Pancreas (tissue), 10 donors: ENCODE measurements at regions not wholly inside any gene's neighbourhood (a gene's known extent, or its start where the extent isn't known, plus 50 kb on each side); places are given as distances from the start of the nearest gene placed in this dataset.

Source experiments
- ATAC-seq, 4 donors: fragments of 200-7000 bp; cut with Tn5 transposase; one replicate each; pipeline versions ENCODE4 v1.8.0 to v1.9.1; 2020; ENCODE audit warnings: mild to moderate bottlenecking in 4 of 4, moderate library complexity in 4 of 4
- DNase-seq, 6 donors: peaks; one replicate each; pipeline ENCODE4 v3.0.0-alpha.2; 2020
- FAIRE-seq: peaks from 2 replicates; lab custom pipeline; 2012; peaks lifted over from hg19 to GRCh38; lab: Jason Lieb, UNC
- H3K27ac ChIP-seq, 4 donors: fragments of 200-600 bp; sonication (generic); 1 replicate in 3 of 4; 2 replicates in 1 of 4; pipeline versions ENCODE4 v1.5.0 to v1.8.0; 2020
- H3K27me3 ChIP-seq, 4 donors: fragments of 200-600 bp; one replicate each; pipeline ENCODE4 v1.8.0; 2021
- H3K36me3 ChIP-seq, 3 donors: fragments of 200-600 bp; sonication (generic) in 1 of 3; one replicate each; pipeline versions ENCODE4 v1.5.0 to v1.8.0; 2020 to 2021
- H3K4me1 ChIP-seq, 3 donors: fragments of 200-600 bp; one replicate each; pipeline ENCODE4 v1.8.0; 2021
- H3K4me3 ChIP-seq, 4 donors: fragments of 200-600 bp; sonication (generic) in 2 of 4; one replicate each; pipeline versions ENCODE4 v1.5.0 to v1.8.0; 2020 to 2021
- H3K9me3 ChIP-seq, 4 donors: fragments of 200-600 bp; one replicate each; pipeline ENCODE4 v1.8.0; 2021
- WGBS, 2 donors: extraction: QIAGEN DNeasy Blood & Tissue Kit; methylation state at CpG; one replicate each; pipeline ENCODE4 v1.1.7; 2013; 5-methylcytosine and 5-hydroxymethylcytosine counted together
- intact Hi-C, 3 donors: fragments of 100-400 bp; cut with DNase I; formaldehyde crosslinking; loops; one replicate each; pipeline versions ENCODE4 v1.11.1 to v1.14.2; 2022
- TF ChIP-seq, protein P1 (sequence below), 4 donors: fragments of 200-600 bp; sonication (generic) in 3 of 4; IDR thresholded peaks; one replicate each; pipeline versions ENCODE4 v1.5.0 to v1.8.0; 2021; ENCODE audit warnings: antibody characterized with exemption in 4 of 4
- donor health status: healthy with polysubstance abuse.
- donor health status: DM: no; HTN: no; CAD: no; lungs with moderate emphysema.
- donor health status: DM: no; HTN: no; CAD: no.
- donor health status: control.
- donor health status: control.
- donor health status: Bipolar disorder and iron deficiency.
- donor health status: DM: yes; HTN: yes; CAD: no.
- donor health status: DM: no; HTN: no; CAD: no.
- donor health status: DM: no; HTN: no; CAD: no.
- donor health status: DM: yes; HTN: yes; CAD: no.

DNA sequence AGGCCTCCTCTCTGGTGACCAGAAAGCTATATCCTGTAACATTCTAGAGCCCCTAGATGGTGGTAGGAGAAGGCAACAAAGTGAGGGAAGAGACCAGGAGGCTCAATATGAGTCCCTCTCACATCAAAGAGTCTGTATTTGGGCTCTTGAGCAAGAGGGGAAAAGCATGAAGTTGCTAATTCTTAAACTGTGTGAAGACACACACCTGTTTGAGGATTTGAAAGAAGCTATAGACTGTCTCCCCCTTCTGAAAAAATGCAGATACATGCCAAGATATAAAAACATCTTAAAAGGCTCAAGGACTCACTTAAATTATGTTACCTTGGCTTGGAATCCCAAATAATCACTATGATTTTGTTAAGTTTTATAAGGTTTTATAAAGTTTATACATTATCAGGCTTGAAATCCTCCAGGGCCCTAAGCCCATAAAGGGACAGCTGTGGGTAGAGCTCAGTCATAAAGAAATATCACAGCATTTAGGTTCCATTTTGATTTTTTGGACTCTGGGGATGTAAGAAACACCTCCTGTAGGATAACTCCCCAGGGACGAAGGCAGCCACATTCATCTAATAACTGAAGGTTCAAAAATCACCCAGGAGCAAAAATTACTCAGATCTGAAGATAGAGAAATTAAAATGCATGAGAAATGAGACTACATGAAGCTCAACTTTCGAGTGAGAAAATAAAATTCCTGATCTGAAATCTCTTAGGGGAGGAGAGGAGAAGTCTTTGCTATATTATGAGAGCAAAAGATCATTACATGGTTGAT, 136.1 kb upstream of the LGALSL start:
- no peak overlapping the region for H3K27ac ChIP-seq
- intact Hi-C loops = no loop called here
- no peak for FAIRE-seq
- no peaks in the 10 kb centered on the region for H3K9me3 ChIP-seq
- 83 to 88% methylated on average over 2 of the region's 2 CpGs for WGBS, 2 donors
- H3K4me1 ChIP-seq = no peaks in the 10 kb centered on the region
- no peak for DNase-seq
- no peaks in the 10 kb centered on the region for H3K36me3 ChIP-seq
- TF ChIP-seq, protein P1, sequence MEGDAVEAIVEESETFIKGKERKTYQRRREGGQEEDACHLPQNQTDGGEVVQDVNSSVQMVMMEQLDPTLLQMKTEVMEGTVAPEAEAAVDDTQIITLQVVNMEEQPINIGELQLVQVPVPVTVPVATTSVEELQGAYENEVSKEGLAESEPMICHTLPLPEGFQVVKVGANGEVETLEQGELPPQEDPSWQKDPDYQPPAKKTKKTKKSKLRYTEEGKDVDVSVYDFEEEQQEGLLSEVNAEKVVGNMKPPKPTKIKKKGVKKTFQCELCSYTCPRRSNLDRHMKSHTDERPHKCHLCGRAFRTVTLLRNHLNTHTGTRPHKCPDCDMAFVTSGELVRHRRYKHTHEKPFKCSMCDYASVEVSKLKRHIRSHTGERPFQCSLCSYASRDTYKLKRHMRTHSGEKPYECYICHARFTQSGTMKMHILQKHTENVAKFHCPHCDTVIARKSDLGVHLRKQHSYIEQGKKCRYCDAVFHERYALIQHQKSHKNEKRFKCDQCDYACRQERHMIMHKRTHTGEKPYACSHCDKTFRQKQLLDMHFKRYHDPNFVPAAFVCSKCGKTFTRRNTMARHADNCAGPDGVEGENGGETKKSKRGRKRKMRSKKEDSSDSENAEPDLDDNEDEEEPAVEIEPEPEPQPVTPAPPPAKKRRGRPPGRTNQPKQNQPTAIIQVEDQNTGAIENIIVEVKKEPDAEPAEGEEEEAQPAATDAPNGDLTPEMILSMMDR (IDR thresholded peaks at IDR 0.05) = no peak
- ATAC-seq = no peak
- no peak overlapping the region for H3K4me3 ChIP-seq
- no peaks in the 10 kb centered on the region for H3K27me3 ChIP-seq

DNA sequence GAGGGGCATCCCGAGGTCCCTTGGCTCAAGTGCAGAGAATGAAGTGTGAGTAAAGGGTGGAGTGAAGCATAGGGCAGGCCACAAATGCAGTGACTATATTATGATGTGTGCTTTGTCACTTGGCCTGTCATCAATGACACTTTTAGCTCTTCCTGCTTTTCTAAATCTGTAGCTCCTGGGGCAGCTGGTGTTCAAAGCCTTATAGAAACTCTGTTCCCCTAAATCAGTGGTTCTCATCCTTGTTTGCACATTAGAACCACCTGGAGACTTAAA, 135.6 kb upstream of the LGALSL start:
- H3K4me3 ChIP-seq = no peak overlapping the region
- DNase-seq (no peak), ATAC-seq (no peak), FAIRE-seq (no peak)
- TF ChIP-seq, protein P1 (IDR thresholded peaks at IDR 0.05) = no peak
- intact Hi-C loops = no loop called here
- H3K27ac ChIP-seq = no peak overlapping the region
- WGBS, 2 donors = 76 to 90% methylated on average over 1 of the region's 1 CpG
- no peaks in the 10 kb centered on the region for H3K4me1 ChIP-seq
- no peaks in the 10 kb centered on the region for H3K27me3 ChIP-seq
- H3K36me3 ChIP-seq = no peaks in the 10 kb centered on the region
- no peaks in the 10 kb centered on the region for H3K9me3 ChIP-seq

GRCh38 chr2:64319896-64320295, 134.1 kb upstream of the LGALSL start:
- DNase-seq (no peak), ATAC-seq (no peak), FAIRE-seq (no peak)
- no peaks in the 10 kb centered on the region for H3K36me3 ChIP-seq
- no peak overlapping the region for H3K4me3 ChIP-seq
- H3K9me3 ChIP-seq = no peaks in the 10 kb centered on the region
- intact Hi-C loops = no loop called here
- 92% methylated on average over 3 of the region's 3 CpGs for WGBS, 2 donors
- TF ChIP-seq, protein P1 (IDR thresholded peaks at IDR 0.05) = no peak
- no peaks in the 10 kb centered on the region for H3K27me3 ChIP-seq
- no peaks in the 10 kb centered on the region for H3K4me1 ChIP-seq
- H3K27ac ChIP-seq = no peak overlapping the region

DNA sequence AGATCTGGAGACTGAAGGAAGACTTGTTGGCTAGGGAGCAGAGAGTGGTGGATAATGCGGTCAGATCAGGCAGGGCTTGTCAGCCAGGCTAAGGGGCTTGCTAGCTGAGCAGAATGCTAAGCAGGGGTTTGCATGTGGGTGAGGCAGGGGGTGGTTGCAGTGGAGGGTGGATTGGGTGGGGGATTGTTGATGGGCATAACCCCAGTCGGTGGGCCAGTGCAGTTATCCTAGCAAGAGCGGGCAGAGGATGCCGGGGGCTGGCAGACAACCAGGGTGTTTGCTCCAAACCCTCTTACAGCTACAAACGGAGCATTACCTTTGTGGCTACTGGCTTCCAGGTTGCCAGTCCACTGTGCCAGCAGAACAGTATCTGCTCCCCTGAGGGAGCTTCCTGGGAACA, 131.5 kb upstream of the LGALSL start:
- ATAC-seq (no peak), FAIRE-seq (no peak), DNase-seq (peak in 1 of 6 donors; percentile 52)
- intact Hi-C loops = no loop called here
- Histone ChIP-seq H3K9me3 (no peaks in the 10 kb centered on the region), H3K27me3 (no peaks in the 10 kb centered on the region), H3K27ac (no peak overlapping the region), H3K36me3 (no peaks in the 10 kb centered on the region), H3K4me3 (no peak overlapping the region), H3K4me1 (no peaks in the 10 kb centered on the region)
- WGBS, 2 donors = 80 to 88% methylated on average over 5 of the region's 5 CpGs
- TF ChIP-seq, protein P1 (IDR thresholded peaks at IDR 0.05) = no peak

- no peak for DNase-seq
- Histone ChIP-seq H3K36me3 (no peaks in the 10 kb centered on the region), H3K9me3 (no peaks in the 10 kb centered on the region), H3K27me3 (no peaks in the 10 kb centered on the region), H3K27ac (no peak overlapping the region), H3K4me1 (no peaks in the 10 kb centered on the region), H3K4me3 (no peak overlapping the region)
- FAIRE-seq = no peak
- intact Hi-C loops = no loop called here
- WGBS, 2 donors = 37 to 56% methylated on average over 5 of the region's 5 CpGs
- TF ChIP-seq, protein P1 (IDR thresholded peaks at IDR 0.05) = no peak
- no peak for ATAC-seq
Observed at GRCh38 chr2:64323197-64323596, 130.8 kb upstream of the LGALSL start.
